ENCODE measurements at regions not wholly inside any gene's neighbourhood (a gene's known extent, or its start where the extent isn't known, plus 50 kb on each side); places are given as distances from the start of the nearest gene placed in this dataset.

DNA sequence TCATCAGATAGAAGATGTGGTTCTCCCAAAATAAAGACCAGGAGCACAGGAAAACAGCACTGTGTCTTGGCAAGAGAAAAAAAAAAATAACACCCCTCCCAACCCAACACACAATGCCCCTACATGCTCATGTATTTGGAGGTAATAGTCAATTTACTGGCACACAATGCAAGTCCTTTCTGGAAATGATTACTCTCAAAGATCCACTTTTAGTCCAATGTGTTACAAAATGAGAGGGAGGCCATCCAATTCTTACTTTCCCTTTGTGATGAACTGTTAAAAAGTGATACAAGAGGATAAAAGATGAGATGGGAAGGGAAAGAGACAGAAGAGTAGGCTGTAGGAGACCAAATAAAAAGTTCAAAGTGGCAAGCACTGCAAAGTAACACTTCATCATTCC is 180.3 kb upstream of the DKK2 start:
- TF ChIP-seq, protein P1, sequence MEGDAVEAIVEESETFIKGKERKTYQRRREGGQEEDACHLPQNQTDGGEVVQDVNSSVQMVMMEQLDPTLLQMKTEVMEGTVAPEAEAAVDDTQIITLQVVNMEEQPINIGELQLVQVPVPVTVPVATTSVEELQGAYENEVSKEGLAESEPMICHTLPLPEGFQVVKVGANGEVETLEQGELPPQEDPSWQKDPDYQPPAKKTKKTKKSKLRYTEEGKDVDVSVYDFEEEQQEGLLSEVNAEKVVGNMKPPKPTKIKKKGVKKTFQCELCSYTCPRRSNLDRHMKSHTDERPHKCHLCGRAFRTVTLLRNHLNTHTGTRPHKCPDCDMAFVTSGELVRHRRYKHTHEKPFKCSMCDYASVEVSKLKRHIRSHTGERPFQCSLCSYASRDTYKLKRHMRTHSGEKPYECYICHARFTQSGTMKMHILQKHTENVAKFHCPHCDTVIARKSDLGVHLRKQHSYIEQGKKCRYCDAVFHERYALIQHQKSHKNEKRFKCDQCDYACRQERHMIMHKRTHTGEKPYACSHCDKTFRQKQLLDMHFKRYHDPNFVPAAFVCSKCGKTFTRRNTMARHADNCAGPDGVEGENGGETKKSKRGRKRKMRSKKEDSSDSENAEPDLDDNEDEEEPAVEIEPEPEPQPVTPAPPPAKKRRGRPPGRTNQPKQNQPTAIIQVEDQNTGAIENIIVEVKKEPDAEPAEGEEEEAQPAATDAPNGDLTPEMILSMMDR (IDR thresholded peaks at IDR 0.05): no peak
- ATAC-seq: no peak
- H3K4me3 ChIP-seq: no peak overlapping the region
- H3K9me3 ChIP-seq: no peaks in the 10 kb centered on the region
- no peaks in the 10 kb centered on the region for H3K27me3 ChIP-seq (ENCODE audit: low read depth)
- no peak overlapping the region for H3K27ac ChIP-seq
- no peak for DNase-seq
- no peaks in the 10 kb centered on the region for H3K4me1 ChIP-seq
- no peaks in the 10 kb centered on the region for H3K36me3 ChIP-seq
- intact Hi-C loops (cut with DNase I): no loop called here

DNA sequence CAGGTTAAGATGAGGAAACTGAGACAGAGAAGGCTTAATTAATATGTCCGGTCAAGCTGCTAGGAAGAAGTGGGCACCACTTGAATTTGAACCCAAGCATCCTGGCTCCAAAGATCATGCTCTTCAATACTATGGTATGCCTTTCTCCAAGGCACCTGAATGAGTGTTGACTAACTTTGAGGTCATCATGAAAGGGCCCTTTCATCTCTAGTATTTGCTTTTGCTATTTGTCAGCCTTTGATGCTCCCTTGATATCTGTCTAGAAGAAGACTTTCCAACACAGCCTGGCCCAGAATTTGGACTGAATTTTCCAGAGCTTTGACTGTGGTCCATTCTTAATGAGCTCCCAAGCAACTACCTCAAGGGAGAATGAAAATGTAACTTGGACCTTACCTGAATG is 179.1 kb upstream of the DKK2 start:
- ATAC-seq: no peak
- no peaks in the 10 kb centered on the region for H3K27me3 ChIP-seq (ENCODE audit: low read depth)
- intact Hi-C loops (cut with DNase I): no loop called here
- H3K27ac ChIP-seq: no peak overlapping the region
- no peaks in the 10 kb centered on the region for H3K36me3 ChIP-seq
- no peaks in the 10 kb centered on the region for H3K9me3 ChIP-seq
- H3K4me1 ChIP-seq: no peaks in the 10 kb centered on the region
- no peak for DNase-seq
- H3K4me3 ChIP-seq: no peak overlapping the region
- TF ChIP-seq, protein P1 (IDR thresholded peaks at IDR 0.05): no peak

DNA sequence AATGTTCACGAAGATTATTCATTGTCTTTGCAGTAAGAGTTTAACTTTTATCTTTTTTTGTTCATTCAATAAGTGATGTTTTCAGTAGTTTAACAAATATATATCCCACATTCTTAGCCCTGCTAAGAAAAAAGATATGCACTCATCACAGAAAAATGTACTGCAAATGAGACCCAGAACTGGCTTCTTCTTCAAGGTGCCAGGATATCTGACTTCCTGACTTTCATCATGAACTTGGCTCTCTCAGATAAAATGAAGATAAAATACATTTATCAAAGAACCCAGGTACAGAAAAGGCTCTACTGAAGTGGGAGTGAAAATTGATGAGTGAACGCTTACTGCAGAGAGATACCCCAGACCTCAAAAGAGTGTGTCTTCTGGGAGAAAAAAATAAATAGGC is 177.8 kb upstream of the DKK2 start:
- Histone ChIP-seq H3K27me3 (ENCODE audit: low read depth) (no peaks in the 10 kb centered on the region), H3K36me3 (no peaks in the 10 kb centered on the region), H3K4me1 (no peaks in the 10 kb centered on the region), H3K27ac (no peak overlapping the region), H3K9me3 (no peaks in the 10 kb centered on the region), H3K4me3 (no peak overlapping the region)
- TF ChIP-seq, protein P1 (IDR thresholded peaks at IDR 0.05): no peak
- intact Hi-C loops (cut with DNase I): no loop called here
- DNase-seq (no peak), ATAC-seq (no peak)

DNA sequence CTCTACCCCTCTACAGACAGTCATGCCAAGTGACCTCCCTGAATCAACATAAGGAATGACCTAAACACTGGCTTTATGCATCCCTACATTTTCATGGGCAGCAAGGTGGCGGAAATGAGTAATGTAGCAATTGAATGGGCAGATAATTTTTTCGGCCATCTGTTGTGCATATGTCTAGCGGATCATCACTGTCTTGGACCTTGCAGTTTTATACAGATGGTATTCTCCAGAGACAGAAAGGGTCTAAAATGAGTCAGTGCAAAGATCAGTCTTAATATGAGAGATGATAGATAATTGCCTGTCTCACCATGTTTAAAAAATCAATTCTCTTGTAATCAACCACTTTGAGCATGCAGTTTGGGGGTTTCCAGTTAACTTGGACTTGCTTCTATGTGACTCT is 177.3 kb upstream of the DKK2 start:
- Histone ChIP-seq H3K27me3 (ENCODE audit: low read depth) (no peaks in the 10 kb centered on the region), H3K36me3 (no peaks in the 10 kb centered on the region), H3K9me3 (no peaks in the 10 kb centered on the region), H3K4me3 (no peak overlapping the region), H3K27ac (no peak overlapping the region), H3K4me1 (no peaks in the 10 kb centered on the region)
- intact Hi-C loops (cut with DNase I): no loop called here
- TF ChIP-seq, protein P1 (IDR thresholded peaks at IDR 0.05): no peak
- ATAC-seq (no peak), DNase-seq (no peak)

DNA sequence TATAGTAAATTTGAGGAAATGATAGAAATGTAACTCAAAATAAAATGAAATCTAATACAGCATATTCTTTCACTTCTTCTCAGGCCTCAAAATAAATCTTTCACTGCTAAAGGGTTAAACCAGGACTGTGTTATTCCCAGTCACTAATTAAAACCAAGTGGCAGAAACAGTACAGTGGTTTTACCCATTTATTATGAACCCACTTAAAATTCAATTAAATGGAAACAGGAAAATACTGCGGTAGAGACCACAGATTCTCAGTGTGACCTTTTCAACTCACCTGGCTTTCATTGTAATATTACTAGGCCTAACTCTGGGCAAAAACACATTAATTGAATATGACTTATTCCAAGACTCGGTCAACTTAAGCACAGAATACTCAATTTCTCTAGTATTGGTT is 176.5 kb upstream of the DKK2 start:
- ATAC-seq: no peak
- no peaks in the 10 kb centered on the region for H3K36me3 ChIP-seq
- H3K27ac ChIP-seq: no peak overlapping the region
- intact Hi-C loops (cut with DNase I): no loop called here
- H3K9me3 ChIP-seq: no peaks in the 10 kb centered on the region
- TF ChIP-seq, protein P1 (IDR thresholded peaks at IDR 0.05): no peak
- no peaks in the 10 kb centered on the region for H3K4me1 ChIP-seq
- H3K27me3 ChIP-seq (ENCODE audit: low read depth): no peaks in the 10 kb centered on the region
- DNase-seq: no peak
- no peak overlapping the region for H3K4me3 ChIP-seq

Data from lower lobe of right lung (tissue), 2 donors.